ENCODE measurements at regions not wholly inside any gene's neighbourhood (a gene's known extent, or its start where the extent isn't known, plus 50 kb on each side); places are given as distances from the start of the nearest gene placed in this dataset.
"Not testable (repeated sequence)": the region's sequence is repeated elsewhere in the genome, so short reads cannot be mapped to it uniquely, and the experiment has no call there.

DNA sequence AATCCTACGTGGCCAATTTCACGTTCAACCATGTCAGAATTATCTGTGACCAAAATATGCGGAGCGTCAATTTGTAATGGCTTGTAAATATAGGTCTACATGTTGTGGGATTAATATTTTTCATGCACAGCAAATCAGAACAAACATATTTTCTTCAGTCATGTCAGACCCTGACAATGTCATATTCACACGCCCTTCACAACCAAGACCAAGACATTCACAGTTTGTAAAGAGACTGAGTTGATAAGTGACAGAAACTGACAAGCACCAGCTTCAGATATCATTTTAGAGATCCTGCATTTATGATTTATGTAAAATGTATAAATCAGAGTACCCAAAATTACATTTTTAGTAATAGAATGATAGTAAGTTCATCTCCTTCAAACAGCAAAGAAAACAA, 57.3 kb upstream of the NOVA1 start:
- ChIA-PET POLR2A (no interaction called here), CTCF (no interaction called here)

GRCh38 chr14:26663506-26663905, 65.7 kb upstream of the NOVA1 start:
- ChIA-PET POLR2A (no interaction called here), CTCF (no interaction called here)

GRCh38 chr14:26678732-26679420, 81.0 kb upstream of the NOVA1 start:
- CTCF ChIA-PET, POLR2A ChIA-PET: not testable (repeated sequence)

GRCh38 chr14:26685401-26685800, 87.6 kb upstream of the NOVA1 start:
- ChIA-PET POLR2A (no interaction called here), CTCF (no interaction called here)

DNA sequence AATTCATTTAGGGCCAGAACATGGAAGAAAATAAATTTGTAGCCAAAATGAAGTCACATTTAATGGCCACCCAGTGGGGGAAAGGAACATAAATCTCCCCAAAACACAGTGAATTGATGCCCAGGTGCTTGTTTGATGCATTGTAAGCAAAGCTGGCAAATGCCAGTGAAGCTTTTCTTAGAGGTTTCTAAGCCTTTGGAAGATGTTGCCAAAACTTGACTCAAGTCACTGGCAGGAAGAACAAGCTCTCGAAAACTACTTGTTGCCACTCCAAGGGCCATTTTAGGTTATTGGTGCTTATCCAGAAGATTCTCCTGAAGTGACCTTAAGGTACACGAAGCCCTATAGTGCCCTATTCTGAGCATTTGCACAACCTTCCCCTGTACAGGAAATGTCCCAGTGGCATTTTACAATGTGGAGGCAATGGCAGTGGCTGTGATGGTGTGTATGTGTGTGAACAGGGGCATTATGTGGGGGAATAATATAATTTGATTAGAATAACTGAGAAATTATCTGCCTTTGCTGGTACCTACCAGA, 89.5 kb upstream of the NOVA1 start:
- POLR2A ChIA-PET = no interaction called here

GRCh38 chr14:26694521-26694920, 96.7 kb upstream of the NOVA1 start:
- ChIA-PET POLR2A (no interaction called here), CTCF (no interaction called here)

More for the DNA sequence above, 89.5 kb upstream of the NOVA1 start:
- CTCF ChIA-PET = no interaction called here

- CTCF ChIA-PET = no interaction called here
- POLR2A ChIA-PET = no interaction called here
These were observed 104.9 kb upstream of the NOVA1 start for GRCh38 chr14:26702721-26703230.

DNA sequence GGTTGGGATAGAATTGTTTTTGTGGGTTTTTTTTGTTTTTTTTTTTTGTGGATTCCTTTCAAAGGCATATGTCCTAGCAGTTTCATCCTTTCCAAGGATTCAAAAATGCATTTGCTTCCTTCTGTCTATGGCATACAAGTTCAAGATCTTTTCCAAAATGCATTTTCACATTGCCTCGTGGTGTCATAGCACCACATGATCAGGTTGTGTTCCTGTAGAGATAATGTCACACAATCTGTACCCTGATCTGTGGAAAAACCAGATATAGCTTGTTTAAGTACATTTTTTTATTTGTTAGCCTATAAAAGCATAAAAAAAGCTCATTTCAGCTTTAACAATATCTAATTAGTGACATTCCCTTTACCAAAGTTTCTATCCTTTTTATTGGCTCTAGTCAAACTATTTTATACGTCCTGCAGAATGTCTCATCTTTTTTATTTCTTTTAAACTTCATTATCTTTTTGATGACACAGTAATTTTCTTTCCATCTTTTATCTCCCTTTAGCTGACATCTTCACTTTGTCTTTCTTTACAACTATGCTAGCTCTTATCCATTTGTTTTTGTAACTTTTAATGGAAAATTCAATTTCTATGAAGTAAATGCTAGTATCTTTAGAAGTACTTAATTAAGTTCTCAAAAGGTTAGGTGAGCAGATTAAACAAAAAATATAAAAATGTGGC, 106.0 kb upstream of the NOVA1 start:
- ChIA-PET CTCF (interaction anchor here (1.3 kb wide), 1 partner anchor 10 kb away, joined by 3 read pairs; no protein-coding TSS in a partner anchor), POLR2A (no interaction called here)

GRCh38 chr14:26707234-26707633, 109.4 kb upstream of the NOVA1 start:
- CTCF ChIA-PET = no interaction called here

DNA sequence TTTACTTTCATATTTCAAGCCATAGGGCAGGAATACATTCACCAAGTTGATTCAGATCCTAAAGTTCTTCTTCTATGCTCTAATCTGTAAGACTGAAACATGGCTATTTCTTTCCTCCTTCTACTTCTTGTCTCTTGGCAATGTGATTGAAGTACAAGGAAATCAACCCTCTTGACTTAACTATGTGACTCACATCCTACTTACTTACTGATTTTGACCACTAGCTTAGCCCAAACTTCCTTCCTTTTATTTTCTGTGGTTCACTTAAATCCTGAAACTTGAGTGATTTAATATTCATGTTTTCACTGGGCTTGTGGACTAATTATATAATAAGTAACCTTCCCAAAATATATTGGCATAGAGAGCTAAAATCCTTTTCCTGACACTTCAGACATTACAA, 111.2 kb upstream of the NOVA1 start:
- CTCF ChIA-PET = no interaction called here
- POLR2A ChIA-PET = no interaction called here

More at GRCh38 chr14:26707234-26707633, 109.4 kb upstream of the NOVA1 start:
- POLR2A ChIA-PET = no interaction called here

GRCh38 chr14:26719514-26719913, 121.7 kb upstream of the NOVA1 start:
- ChIA-PET POLR2A (no interaction called here), CTCF (no interaction called here)

- POLR2A ChIA-PET = no interaction called here
These were observed 124.4 kb upstream of the NOVA1 start for GRCh38 chr14:26722258-26722657.

DNA sequence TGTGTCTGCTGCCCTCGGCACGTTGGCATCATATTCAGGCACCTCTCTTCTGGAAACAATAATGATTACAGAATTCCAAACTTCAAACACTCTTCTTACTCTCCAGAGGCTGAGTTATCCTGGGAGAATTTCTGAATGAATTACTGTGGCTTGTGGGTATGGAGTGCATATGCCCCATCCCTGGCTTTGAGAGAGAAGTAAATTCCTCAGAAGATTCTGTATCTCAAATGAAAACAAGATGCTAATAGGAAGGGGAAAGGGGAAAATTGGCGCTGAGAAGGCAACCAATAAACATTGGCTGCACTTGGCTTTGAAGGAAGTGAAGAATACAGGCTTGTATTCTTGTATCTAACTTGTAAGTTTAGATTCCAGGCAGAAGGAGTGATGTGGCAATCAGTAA, 132.0 kb upstream of the NOVA1 start:
- POLR2A ChIA-PET = no interaction called here
- CTCF ChIA-PET = no interaction called here

More at GRCh38 chr14:26722258-26722657, 124.4 kb upstream of the NOVA1 start:
- CTCF ChIA-PET = no interaction called here

DNA sequence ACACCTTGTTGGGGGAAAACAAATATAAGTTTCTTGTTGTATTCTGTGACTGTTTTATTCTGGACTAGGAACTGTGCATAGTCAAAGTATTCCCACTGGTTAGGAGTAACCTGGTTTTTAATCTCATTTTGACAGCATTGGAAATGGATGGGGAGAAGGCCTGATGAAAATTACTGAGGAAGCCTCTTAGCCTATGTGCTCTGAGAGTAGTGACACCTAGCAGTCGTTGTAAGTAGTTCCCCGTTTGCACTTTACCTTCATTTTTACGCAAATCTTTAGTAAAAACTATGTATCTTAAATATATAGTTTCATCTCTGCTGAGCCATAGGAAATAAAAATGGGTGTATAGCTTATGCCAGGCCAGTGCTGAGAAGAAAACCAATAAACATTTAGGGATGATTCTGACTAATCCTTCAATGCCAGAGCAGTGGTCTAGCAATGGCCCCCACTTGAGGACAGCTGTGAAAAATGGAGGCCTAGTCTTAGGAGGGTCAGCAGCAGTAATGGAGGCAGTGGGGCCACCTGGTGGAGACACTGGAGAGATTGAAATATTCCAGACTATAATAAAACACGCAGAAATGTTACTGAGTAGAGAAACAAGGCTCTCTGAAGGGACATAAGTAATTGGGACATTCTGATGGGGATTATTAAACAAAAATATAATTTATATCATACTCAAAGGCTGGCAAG, 133.2 kb upstream of the NOVA1 start:
- ChIA-PET POLR2A (no interaction called here), CTCF (no interaction called here)

- ChIA-PET CTCF (no interaction called here), POLR2A (no interaction called here)
These were observed 138.0 kb upstream of the NOVA1 start for GRCh38 chr14:26735811-26736210.

- ChIA-PET POLR2A (no interaction called here), CTCF (no interaction called here)
These were observed 140.7 kb upstream of the NOVA1 start for GRCh38 chr14:26738571-26738970.

DNA sequence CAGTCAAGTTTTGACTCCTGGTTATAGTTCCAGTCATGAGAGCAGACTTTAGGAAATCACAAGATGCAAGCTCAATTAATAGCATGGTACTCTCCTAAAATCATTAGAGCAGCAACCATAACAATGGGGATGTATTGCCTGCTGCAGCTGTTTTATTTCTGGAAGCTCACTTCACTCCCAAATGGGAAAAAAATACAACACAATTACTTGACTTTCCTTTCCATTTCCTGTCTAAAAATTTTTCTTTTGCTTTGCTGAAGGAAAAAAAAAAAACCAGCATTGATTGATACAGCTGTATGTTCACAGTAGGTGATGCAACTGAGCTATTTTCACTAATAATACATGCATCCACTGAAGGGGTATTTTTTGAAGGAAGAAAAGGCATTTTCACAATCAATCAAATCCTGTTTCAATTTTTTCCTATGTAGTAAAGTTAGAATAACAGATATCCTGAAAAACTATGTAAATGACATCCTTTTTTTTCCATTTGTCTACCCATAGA, 143.9 kb upstream of the NOVA1 start:
- ChIA-PET CTCF (no interaction called here), POLR2A (no interaction called here)

DNA sequence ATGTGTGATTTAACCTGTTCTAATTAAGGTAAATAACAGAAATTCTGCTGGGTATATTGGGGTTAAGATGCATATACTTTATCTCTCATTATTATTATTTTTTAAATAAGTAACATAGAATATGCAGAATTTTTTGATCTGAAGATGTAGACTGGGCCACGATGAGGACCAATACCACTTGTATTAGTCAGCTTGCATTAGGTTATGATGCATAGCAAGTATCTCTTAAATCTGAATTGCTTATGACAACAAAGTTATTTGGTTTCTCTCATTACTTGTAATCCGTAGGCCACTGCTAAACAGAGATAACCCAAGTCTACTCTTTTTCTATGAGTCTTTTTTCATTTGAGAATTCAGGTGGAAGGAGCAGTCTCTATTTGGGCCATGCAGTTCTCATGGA, 145.5 kb upstream of the NOVA1 start:
- ChIA-PET CTCF (no interaction called here), POLR2A (no interaction called here)

DNA sequence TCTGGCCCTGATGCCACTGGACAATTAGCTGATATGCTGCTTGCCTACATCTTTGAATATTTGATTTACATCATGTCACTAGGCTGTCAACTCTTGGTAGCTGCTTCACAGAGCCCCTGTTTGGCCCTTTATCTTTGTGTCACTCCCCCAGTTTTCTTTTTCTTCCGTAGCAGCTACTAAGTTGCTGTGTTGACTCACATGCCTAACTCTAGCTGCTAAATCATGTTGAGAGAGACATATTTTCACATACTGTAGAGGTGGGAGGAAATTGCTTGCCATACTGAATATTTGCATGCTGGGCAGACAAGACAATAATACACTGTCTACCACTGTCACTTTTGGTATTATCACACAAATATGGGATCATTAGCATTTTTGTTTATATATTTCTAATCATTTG, 147.1 kb upstream of the NOVA1 start:
- POLR2A ChIA-PET = no interaction called here
- CTCF ChIA-PET = no interaction called here

DNA sequence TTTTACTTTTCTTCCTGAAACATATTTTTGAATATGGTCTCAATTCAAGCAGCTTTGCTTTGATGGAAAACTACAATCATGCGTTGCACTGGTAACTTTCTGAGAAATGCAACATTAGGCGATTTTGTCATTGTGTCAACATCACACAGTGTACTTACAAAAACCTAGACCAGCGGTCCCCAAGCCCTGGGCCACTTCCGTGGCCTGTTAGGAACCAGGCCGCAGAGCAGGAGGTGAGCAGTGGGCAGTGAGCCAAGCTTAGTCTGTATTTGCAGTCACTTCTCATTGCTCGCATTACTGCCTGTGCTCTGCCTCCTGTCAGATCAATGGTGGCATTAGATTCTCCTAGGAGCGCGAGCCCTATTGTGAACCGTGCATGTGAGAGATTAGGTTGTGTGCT, 163.7 kb upstream of the NOVA1 start:
- ChIA-PET POLR2A (no interaction called here), CTCF (no interaction called here)

- POLR2A ChIA-PET = no interaction called here
- CTCF ChIA-PET = no interaction called here
These were observed 167.5 kb upstream of the NOVA1 start for GRCh38 chr14:26765301-26765700.
